HG03039 (cell line): ENCODE measurements at regions not wholly inside any gene's neighbourhood (a gene's known extent, or its start where the extent isn't known, plus 50 kb on each side); places are given as distances from the start of the nearest gene placed in this dataset.

Experiments
- ATAC-seq: cut with Tn5 transposase; IDR thresholded peaks from one replicate; pipeline ENCODE4 v1.9.1; 2021; ENCODE audit warnings: mild to moderate bottlenecking, moderate library complexity; ENCODE audit not compliant: unreplicated experiment

- ATAC-seq: no peak
Measured at GRCh38 chr2:64331114-64331645, 122.8 kb upstream of the LGALSL start.

GRCh38 chr2:64331849-64332699 is 121.9 kb upstream of the LGALSL start:
- ATAC-seq: no peak

- ATAC-seq: no peak
Measured at GRCh38 chr2:64336171-64336570, 117.8 kb upstream of the LGALSL start.

- ATAC-seq: no peak
Measured at GRCh38 chr2:64337314-64337713, 116.6 kb upstream of the LGALSL start.

GRCh38 chr2:64338108-64338507 is 115.9 kb upstream of the LGALSL start:
- ATAC-seq: no peak

GRCh38 chr2:64338910-64339500 is 115.0 kb upstream of the LGALSL start:
- no peak for ATAC-seq

GRCh38 chr2:64341461-64341860 is 112.5 kb upstream of the LGALSL start:
- ATAC-seq: no peak

GRCh38 chr2:64342195-64343099 is 111.5 kb upstream of the LGALSL start:
- no peak for ATAC-seq

GRCh38 chr2:64344999-64345576 is 108.9 kb upstream of the LGALSL start:
- ATAC-seq: no peak

GRCh38 chr2:64345998-64346397 is 108.0 kb upstream of the LGALSL start:
- ATAC-seq: no peak

- ATAC-seq: no peak
Measured at GRCh38 chr2:64348386-64349130, 105.4 kb upstream of the LGALSL start.

- no peak for ATAC-seq
Measured at GRCh38 chr2:64349131-64349530, 104.8 kb upstream of the LGALSL start.

GRCh38 chr2:64350996-64351395 is 103.0 kb upstream of the LGALSL start:
- ATAC-seq: no peak

GRCh38 chr2:64352292-64352691 is 101.7 kb upstream of the LGALSL start:
- no peak for ATAC-seq

GRCh38 chr2:64354857-64355680 is 98.9 kb upstream of the LGALSL start:
- ATAC-seq: no peak

- no peak for ATAC-seq
Measured at GRCh38 chr2:64356906-64357305, 97.1 kb upstream of the LGALSL start.

GRCh38 chr2:64359171-64359891 is 94.6 kb upstream of the LGALSL start:
- ATAC-seq: peak; percentile 19

- peak; percentile 71 for ATAC-seq
Measured at GRCh38 chr2:64359892-64360657, 93.9 kb upstream of the LGALSL start.
